ENCODE measurements at regions not wholly inside any gene's neighbourhood (a gene's known extent, or its start where the extent isn't known, plus 50 kb on each side); places are given as distances from the start of the nearest gene placed in this dataset.
"Not testable (repeated sequence)": the region's sequence is repeated elsewhere in the genome, so short reads cannot be mapped to it uniquely, and the experiment has no call there.

- no peak for TF ChIP-seq CTCF (IDR thresholded peaks at IDR 0.05)
- H3K4me3 Mint-ChIP-seq (ENCODE audit: unreplicated experiment): no peak overlapping the region
- DNase-seq (ENCODE audit: extremely low spot score, unreplicated experiment): no peak
- peaks cover 41% of the 10 kb centered on the region for H3K27me3 Mint-ChIP-seq (ENCODE audit: unreplicated experiment)
- H3K36me3 Mint-ChIP-seq (ENCODE audit: unreplicated experiment): no peaks in the 10 kb centered on the region
- H3K9me3 Mint-ChIP-seq (ENCODE audit: unreplicated experiment): no peaks in the 10 kb centered on the region
- H3K27ac Mint-ChIP-seq (ENCODE audit: unreplicated experiment): no peak overlapping the region
- H3K4me1 Mint-ChIP-seq (ENCODE audit: unreplicated experiment): no peaks in the 10 kb centered on the region
Measured at GRCh38 chr10:2782265-2782664, 285.1 kb upstream of the PFKP start.

GRCh38 chr10:2777666-2778355, 289.5 kb upstream of the PFKP start:
- H3K9me3 Mint-ChIP-seq (ENCODE audit: unreplicated experiment): no peaks in the 10 kb centered on the region
- peaks cover 60% of the 10 kb centered on the region for H3K27me3 Mint-ChIP-seq (ENCODE audit: unreplicated experiment)
- no peak overlapping the region for H3K27ac Mint-ChIP-seq (ENCODE audit: unreplicated experiment)
- no peaks in the 10 kb centered on the region for H3K4me1 Mint-ChIP-seq (ENCODE audit: unreplicated experiment)
- H3K4me3 Mint-ChIP-seq (ENCODE audit: unreplicated experiment): no peak overlapping the region
- DNase-seq (ENCODE audit: extremely low spot score, unreplicated experiment): no peak
- no peak for TF ChIP-seq CTCF (IDR thresholded peaks at IDR 0.05)
- H3K36me3 Mint-ChIP-seq (ENCODE audit: unreplicated experiment): no peaks in the 10 kb centered on the region

- Mint-ChIP-seq H3K4me3 (ENCODE audit: unreplicated experiment) (no peak overlapping the region), H3K27ac (ENCODE audit: unreplicated experiment) (no peak overlapping the region), H3K9me3 (ENCODE audit: unreplicated experiment) (no peaks in the 10 kb centered on the region), H3K27me3 (ENCODE audit: unreplicated experiment) (peaks cover 35% of the 10 kb centered on the region), H3K4me1 (ENCODE audit: unreplicated experiment) (no peaks in the 10 kb centered on the region), H3K36me3 (ENCODE audit: unreplicated experiment) (no peaks in the 10 kb centered on the region)
- DNase-seq (ENCODE audit: extremely low spot score, unreplicated experiment): no peak
- no peak for TF ChIP-seq CTCF (IDR thresholded peaks at IDR 0.05)
Measured at GRCh38 chr10:2772816-2773631, 294.3 kb upstream of the PFKP start.

GRCh38 chr10:2772135-2772534, 295.2 kb upstream of the PFKP start:
- H3K4me3 Mint-ChIP-seq (ENCODE audit: unreplicated experiment): no peak overlapping the region
- peaks cover 38% of the 10 kb centered on the region for H3K27me3 Mint-ChIP-seq (ENCODE audit: unreplicated experiment)
- H3K9me3 Mint-ChIP-seq (ENCODE audit: unreplicated experiment): no peaks in the 10 kb centered on the region
- no peaks in the 10 kb centered on the region for H3K4me1 Mint-ChIP-seq (ENCODE audit: unreplicated experiment)
- no peak for TF ChIP-seq CTCF (IDR thresholded peaks at IDR 0.05)
- no peaks in the 10 kb centered on the region for H3K36me3 Mint-ChIP-seq (ENCODE audit: unreplicated experiment)
- no peak overlapping the region for H3K27ac Mint-ChIP-seq (ENCODE audit: unreplicated experiment)
- no peak for DNase-seq (ENCODE audit: extremely low spot score, unreplicated experiment)

- H3K4me1 Mint-ChIP-seq (ENCODE audit: unreplicated experiment); H3K4me3 Mint-ChIP-seq (ENCODE audit: unreplicated experiment); H3K27ac Mint-ChIP-seq (ENCODE audit: unreplicated experiment); H3K9me3 Mint-ChIP-seq (ENCODE audit: unreplicated experiment); H3K36me3 Mint-ChIP-seq (ENCODE audit: unreplicated experiment); DNase-seq (ENCODE audit: extremely low spot score, unreplicated experiment): not testable (repeated sequence)
- H3K27me3 Mint-ChIP-seq (ENCODE audit: unreplicated experiment): peaks cover 34% of the 10 kb centered on the region
Measured at GRCh38 chr10:2767293-2767692, 300.1 kb upstream of the PFKP start.
